ENCODE measurements at regions not wholly inside any gene's neighbourhood (a gene's known extent, or its start where the extent isn't known, plus 50 kb on each side); places are given as distances from the start of the nearest gene placed in this dataset.
"Not testable (repeated sequence)": the region's sequence is repeated elsewhere in the genome, so short reads cannot be mapped to it uniquely, and the experiment has no call there.

GRCh38 chr11:67940440-67940839 lies 63.5 kb downstream of the UNC93B1 start:
- H3K9me3 Mint-ChIP-seq; H3K36me3 Mint-ChIP-seq (ENCODE audit: low read depth); H3K27me3 Mint-ChIP-seq (ENCODE audit: low read depth); H3K27ac Mint-ChIP-seq; H3K4me1 Mint-ChIP-seq; H3K4me3 Mint-ChIP-seq: not testable (repeated sequence)

GRCh38 chr11:67938964-67939363 lies 64.9 kb downstream of the UNC93B1 start:
- H3K27me3 Mint-ChIP-seq (ENCODE audit: low read depth); H3K9me3 Mint-ChIP-seq; H3K27ac Mint-ChIP-seq; H3K4me3 Mint-ChIP-seq; H3K36me3 Mint-ChIP-seq (ENCODE audit: low read depth); H3K4me1 Mint-ChIP-seq: not testable (repeated sequence)
- peak in 2 of 3 experiments; percentile 26 to 34 for TF ChIP-seq CTCF (IDR thresholded peaks at IDR 0.05; ENCODE audit: unreplicated experiment in 3 of 3)

- not testable (repeated sequence) for H3K27me3 Mint-ChIP-seq (ENCODE audit: low read depth); H3K27ac Mint-ChIP-seq; H3K36me3 Mint-ChIP-seq (ENCODE audit: low read depth); H3K4me1 Mint-ChIP-seq; H3K4me3 Mint-ChIP-seq; H3K9me3 Mint-ChIP-seq
Observed at GRCh38 chr11:67938371-67938770, 65.5 kb downstream of the UNC93B1 start.

- H3K4me1 Mint-ChIP-seq; H3K36me3 Mint-ChIP-seq (ENCODE audit: low read depth); H3K4me3 Mint-ChIP-seq; H3K27ac Mint-ChIP-seq; H3K9me3 Mint-ChIP-seq: not testable (repeated sequence)
- peaks cover 20% of the 10 kb centered on the region for H3K27me3 Mint-ChIP-seq (ENCODE audit: low read depth)
Observed at GRCh38 chr11:67923565-67923964, 80.3 kb downstream of the UNC93B1 start.

- H3K9me3 Mint-ChIP-seq; H3K4me3 Mint-ChIP-seq; H3K36me3 Mint-ChIP-seq (ENCODE audit: low read depth); H3K27ac Mint-ChIP-seq; H3K4me1 Mint-ChIP-seq: not testable (repeated sequence)
- peaks cover 23% of the 10 kb centered on the region for H3K27me3 Mint-ChIP-seq (ENCODE audit: low read depth)
Observed at GRCh38 chr11:67920546-67920945, 83.4 kb downstream of the UNC93B1 start.

- not testable (repeated sequence) for H3K36me3 Mint-ChIP-seq (ENCODE audit: low read depth); H3K27me3 Mint-ChIP-seq (ENCODE audit: low read depth)
- H3K9me3 Mint-ChIP-seq: peaks cover 33% of the 10 kb centered on the region
Observed at GRCh38 chr11:67912184-67912583, 91.7 kb downstream of the UNC93B1 start.

GRCh38 chr11:67911211-67911610 lies 92.7 kb downstream of the UNC93B1 start:
- peak overlapping the region in 1 of 3 experiments; percentile 38 for H3K27ac Mint-ChIP-seq
- H3K4me3 Mint-ChIP-seq; H3K27me3 Mint-ChIP-seq (ENCODE audit: low read depth); H3K4me1 Mint-ChIP-seq; H3K36me3 Mint-ChIP-seq (ENCODE audit: low read depth): not testable (repeated sequence)
- H3K9me3 Mint-ChIP-seq: peaks cover 32% of the 10 kb centered on the region

More at GRCh38 chr11:67912184-67912583, 91.7 kb downstream of the UNC93B1 start:
- not testable (repeated sequence) for H3K4me3 Mint-ChIP-seq, H3K27ac Mint-ChIP-seq, H3K4me1 Mint-ChIP-seq

- not testable (repeated sequence) for H3K4me1 Mint-ChIP-seq
- peak overlapping the region in 1 of 3 experiments; percentile 38 for H3K27ac Mint-ChIP-seq
Observed at GRCh38 chr11:67910803-67911202, 93.1 kb downstream of the UNC93B1 start.

GRCh38 chr11:67906969-67907368 lies 96.9 kb downstream of the UNC93B1 start:
- H3K9me3 Mint-ChIP-seq: peaks cover 10% of the 10 kb centered on the region
- not testable (repeated sequence) for H3K27me3 Mint-ChIP-seq (ENCODE audit: low read depth); H3K4me1 Mint-ChIP-seq; H3K4me3 Mint-ChIP-seq; H3K27ac Mint-ChIP-seq; H3K36me3 Mint-ChIP-seq (ENCODE audit: low read depth)

More at GRCh38 chr11:67910803-67911202, 93.1 kb downstream of the UNC93B1 start:
- peaks cover 28% of the 10 kb centered on the region for H3K9me3 Mint-ChIP-seq
- not testable (repeated sequence) for H3K36me3 Mint-ChIP-seq (ENCODE audit: low read depth); H3K4me3 Mint-ChIP-seq; H3K27me3 Mint-ChIP-seq (ENCODE audit: low read depth)

GRCh38 chr11:67899462-67899861 lies 104.4 kb downstream of the UNC93B1 start:
- not testable (repeated sequence) for H3K27ac Mint-ChIP-seq

GRCh38 chr11:67893487-67893886 lies 110.4 kb downstream of the UNC93B1 start:
- not testable (repeated sequence) for H3K27me3 Mint-ChIP-seq (ENCODE audit: low read depth); H3K4me3 Mint-ChIP-seq; H3K9me3 Mint-ChIP-seq; H3K36me3 Mint-ChIP-seq (ENCODE audit: low read depth); H3K27ac Mint-ChIP-seq
- H3K4me1 Mint-ChIP-seq: peaks cover 12% of the 10 kb centered on the region

More at GRCh38 chr11:67899462-67899861, 104.4 kb downstream of the UNC93B1 start:
- H3K4me3 Mint-ChIP-seq; H3K36me3 Mint-ChIP-seq (ENCODE audit: low read depth); H3K9me3 Mint-ChIP-seq; H3K4me1 Mint-ChIP-seq; H3K27me3 Mint-ChIP-seq (ENCODE audit: low read depth): not testable (repeated sequence)

GRCh38 chr11:67889646-67890045 lies 114.3 kb downstream of the UNC93B1 start:
- not testable (repeated sequence) for H3K27me3 Mint-ChIP-seq (ENCODE audit: low read depth); H3K9me3 Mint-ChIP-seq; H3K36me3 Mint-ChIP-seq (ENCODE audit: low read depth)
- Mint-ChIP-seq H3K4me1 (peaks cover 44% of the 10 kb centered on the region), H3K4me3 (peak overlapping the region in 1 of 3 experiments; percentile 54), H3K27ac (peak overlapping the region; percentile 8 to 49 (median 37))

GRCh38 chr11:67888056-67888455 lies 115.8 kb downstream of the UNC93B1 start:
- H3K9me3 Mint-ChIP-seq; H3K36me3 Mint-ChIP-seq (ENCODE audit: low read depth); H3K27me3 Mint-ChIP-seq (ENCODE audit: low read depth): not testable (repeated sequence)
- peak overlapping the region; percentile 20 to 81 (median 78) for H3K4me3 Mint-ChIP-seq
- H3K27ac Mint-ChIP-seq: peak overlapping the region; percentile 18 to 89 (median 49)
- H3K4me1 Mint-ChIP-seq: peaks cover 60% of the 10 kb centered on the region

- H3K36me3 Mint-ChIP-seq (ENCODE audit: low read depth); H3K9me3 Mint-ChIP-seq; H3K27me3 Mint-ChIP-seq (ENCODE audit: low read depth): not testable (repeated sequence)
- Mint-ChIP-seq H3K4me3 (peak overlapping the region; percentile 62 to 81 (median 78)), H3K27ac (peak overlapping the region; percentile 88 to 96 (median 89)), H3K4me1 (peaks cover 63% of the 10 kb centered on the region)
Observed at GRCh38 chr11:67886672-67887071, 117.2 kb downstream of the UNC93B1 start.

- peak overlapping the region; percentile 88 to 96 (median 89) for H3K27ac Mint-ChIP-seq
- H3K9me3 Mint-ChIP-seq: not testable (repeated sequence)
Observed at GRCh38 chr11:67886207-67886606, 117.7 kb downstream of the UNC93B1 start.

More at GRCh38 chr11:67886207-67886606, 117.7 kb downstream of the UNC93B1 start:
- Mint-ChIP-seq H3K4me3 (peak overlapping the region; percentile 62 to 81 (median 78)), H3K4me1 (peaks cover 63% of the 10 kb centered on the region)
- not testable (repeated sequence) for H3K27me3 Mint-ChIP-seq (ENCODE audit: low read depth); H3K36me3 Mint-ChIP-seq (ENCODE audit: low read depth)
